Glomerular visceral epithelial cell (primary cell): ENCODE measurements at regions not wholly inside any gene's neighbourhood (a gene's known extent, or its start where the extent isn't known, plus 50 kb on each side); places are given as distances from the start of the nearest gene placed in this dataset.

Experiments
- DNase-seq: peaks from one replicate; pipeline ENCODE4 v3.0.0-alpha.2; 2016; ENCODE audit errors: extremely low spot score

GRCh38 chr2:236796236-236796635 lies 226.6 kb downstream of the ACKR3 start:
- DNase-seq: no peak

- no peak for DNase-seq
Measured at GRCh38 chr2:236797411-236797810, 227.8 kb downstream of the ACKR3 start.

GRCh38 chr2:236798491-236798890 lies 228.9 kb downstream of the ACKR3 start:
- no peak for DNase-seq

- DNase-seq: no peak
Measured at GRCh38 chr2:236799391-236800026, 229.9 kb downstream of the ACKR3 start.

- DNase-seq: no peak
Measured at GRCh38 chr2:236802862-236803261, 233.2 kb downstream of the ACKR3 start.

- DNase-seq: no peak
Measured at GRCh38 chr2:236803621-236804020, 234.0 kb downstream of the ACKR3 start.

- no peak for DNase-seq
Measured at GRCh38 chr2:236805800-236806531, 236.3 kb downstream of the ACKR3 start.

GRCh38 chr2:236809716-236810115 lies 240.1 kb downstream of the ACKR3 start:
- no peak for DNase-seq

GRCh38 chr2:236811062-236811656 lies 241.5 kb downstream of the ACKR3 start:
- DNase-seq: no peak

- DNase-seq: no peak
Measured at GRCh38 chr2:236813766-236814165, 244.1 kb downstream of the ACKR3 start.

- DNase-seq: no peak
Measured at GRCh38 chr2:236814593-236814992, 245.0 kb downstream of the ACKR3 start.

- no peak for DNase-seq
Measured at GRCh38 chr2:236815746-236816145, 246.1 kb downstream of the ACKR3 start.

- no peak for DNase-seq
Measured at GRCh38 chr2:236816197-236817170, 246.9 kb downstream of the ACKR3 start.

- DNase-seq: no peak
Measured at GRCh38 chr2:236818281-236819045, 248.8 kb downstream of the ACKR3 start.

- no peak for DNase-seq
Measured at GRCh38 chr2:236819275-236820002, 249.8 kb downstream of the ACKR3 start.

- DNase-seq: no peak
Measured at GRCh38 chr2:236820763-236821344, 251.2 kb downstream of the ACKR3 start.

GRCh38 chr2:236823041-236823629 lies 253.5 kb downstream of the ACKR3 start:
- DNase-seq: no peak

GRCh38 chr2:236823963-236824362 lies 254.3 kb downstream of the ACKR3 start:
- no peak for DNase-seq

- DNase-seq: no peak
Measured at GRCh38 chr2:236824836-236825235, 255.2 kb downstream of the ACKR3 start.
